SK-N-MC (cell line): ENCODE measurements at regions not wholly inside any gene's neighbourhood (a gene's known extent, or its start where the extent isn't known, plus 50 kb on each side); places are given as distances from the start of the nearest gene placed in this dataset.
"Not testable (repeated sequence)": the region's sequence is repeated elsewhere in the genome, so short reads cannot be mapped to it uniquely, and the experiment has no call there.

Experiments used
- EZH2 ChIP-seq: fragments of 200-600 bp; sonication (generic); IDR thresholded peaks from one replicate; pipeline ENCODE4 v1.6.1; 2017; ENCODE audit warnings: antibody characterized with exemption
- POLR2AphosphoS5 ChIP-seq: IDR thresholded peaks from 2 replicates; pipeline ENCODE4 v1.6.1; 2012; ENCODE audit warnings: mild to moderate bottlenecking, low read depth, low read length, borderline replicate concordance

GRCh38 chr3:74376323-74376722 is 238.1 kb downstream of the CNTN3 start:
- TF ChIP-seq EZH2, POLR2AphosphoS5: not testable (repeated sequence)
